ENCODE measurements at regions not wholly inside any gene's neighbourhood (a gene's known extent, or its start where the extent isn't known, plus 50 kb on each side); places are given as distances from the start of the nearest gene placed in this dataset.
"Not testable (repeated sequence)": the region's sequence is repeated elsewhere in the genome, so short reads cannot be mapped to it uniquely, and the experiment has no call there.

GRCh38 chr4:107439401-107439800 lies 280.6 kb downstream of the PAPSS1 start:
- no peak for TF ChIP-seq CTCF (IDR thresholded peaks at IDR 0.05; ENCODE audit: borderline replicate concordance, extremely low read depth, insufficient read depth)
- intact Hi-C loops (cut with DNase I) = no loop called here
- no peak for DNase-seq
- Histone ChIP-seq H3K27me3 (ENCODE audit: control insufficient read depth, insufficient read depth, low read length) (no peaks in the 10 kb centered on the region), H3K9ac (ENCODE audit: low read length in 3 of 3) (no peak overlapping the region), H3K4me1 (ENCODE audit: control insufficient read depth in 2 of 3, insufficient read depth in 2 of 3, low read depth in 1 of 3, low read length in 3 of 3) (no peaks in the 10 kb centered on the region), H3K4me3 (ENCODE audit: low read length in 3 of 3) (no peak overlapping the region), H3K9me3 (ENCODE audit: control insufficient read depth in 2 of 3, insufficient read depth in 1 of 3, low read length in 3 of 3) (no peaks in the 10 kb centered on the region), H3K27ac (ENCODE audit: low read depth in 2 of 2, low read length in 2 of 2) (no peak overlapping the region), H3K36me3 (ENCODE audit: control insufficient read depth in 2 of 3, insufficient read depth in 3 of 3, low read length in 3 of 3) (no peaks in the 10 kb centered on the region)
- no peak for FAIRE-seq

DNA sequence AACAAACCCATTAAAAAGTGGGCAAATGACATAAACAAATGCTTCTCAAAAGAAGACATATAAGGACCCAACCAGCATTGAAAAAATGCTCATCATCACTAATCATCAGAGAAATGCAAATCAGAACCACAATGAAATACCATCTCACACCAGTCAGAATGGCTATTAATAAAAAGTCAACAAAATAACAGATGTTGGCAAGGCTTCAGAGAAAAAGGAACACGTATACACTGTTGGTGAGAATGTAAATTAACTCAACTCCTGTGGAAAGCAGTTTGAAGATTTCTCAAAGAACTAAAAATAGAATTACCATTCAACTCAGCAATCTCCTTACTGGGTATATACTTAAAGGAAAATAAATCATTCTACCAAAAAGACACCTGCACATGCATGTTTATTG lies 283.6 kb downstream of the PAPSS1 start:
- H3K36me3 ChIP-seq (ENCODE audit: control insufficient read depth in 2 of 3, insufficient read depth in 3 of 3, low read length in 3 of 3); FAIRE-seq; H3K9me3 ChIP-seq (ENCODE audit: control insufficient read depth in 2 of 3, insufficient read depth in 1 of 3, low read length in 3 of 3); intact Hi-C loops (cut with DNase I); DNase-seq; H3K27ac ChIP-seq (ENCODE audit: low read depth in 2 of 2, low read length in 2 of 2); H3K4me1 ChIP-seq (ENCODE audit: control insufficient read depth in 2 of 3, insufficient read depth in 2 of 3, low read depth in 1 of 3, low read length in 3 of 3); H3K27me3 ChIP-seq (ENCODE audit: control insufficient read depth, insufficient read depth, low read length); H3K4me3 ChIP-seq (ENCODE audit: low read length in 3 of 3); H3K9ac ChIP-seq (ENCODE audit: low read length in 3 of 3): not testable (repeated sequence)

DNA sequence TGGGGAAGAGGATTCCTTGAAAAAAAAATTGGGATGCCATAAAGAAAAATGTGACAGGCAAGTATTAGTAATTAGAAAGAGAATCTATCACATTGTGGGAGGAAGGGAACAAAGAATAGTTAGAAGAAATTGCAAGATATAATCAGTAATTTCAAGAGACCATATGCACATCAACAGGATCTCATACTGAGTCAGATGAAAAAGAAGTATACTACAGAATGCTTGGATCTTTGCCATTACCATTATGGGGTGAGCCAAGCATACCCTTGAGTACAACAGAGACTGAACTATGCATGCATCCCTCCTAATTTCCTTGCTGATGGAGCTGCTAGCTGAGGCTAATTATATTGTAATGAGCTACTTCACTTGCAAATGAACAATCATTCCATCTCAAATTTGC lies 287.6 kb downstream of the PAPSS1 start:
- H3K4me1 ChIP-seq (ENCODE audit: control insufficient read depth in 2 of 3, insufficient read depth in 2 of 3, low read depth in 1 of 3, low read length in 3 of 3) = no peaks in the 10 kb centered on the region
- intact Hi-C loops (cut with DNase I) = no loop called here
- no peak overlapping the region for H3K27ac ChIP-seq (ENCODE audit: low read depth in 2 of 2, low read length in 2 of 2)
- no peaks in the 10 kb centered on the region for H3K27me3 ChIP-seq (ENCODE audit: control insufficient read depth, insufficient read depth, low read length)
- FAIRE-seq = no peak
- DNase-seq = no peak
- no peak for TF ChIP-seq CTCF (IDR thresholded peaks at IDR 0.05; ENCODE audit: borderline replicate concordance, extremely low read depth, insufficient read depth)
- H3K9ac ChIP-seq (ENCODE audit: low read length in 3 of 3) = no peak overlapping the region
- no peaks in the 10 kb centered on the region for H3K9me3 ChIP-seq (ENCODE audit: control insufficient read depth in 2 of 3, insufficient read depth in 1 of 3, low read length in 3 of 3)
- no peak overlapping the region for H3K4me3 ChIP-seq (ENCODE audit: low read length in 3 of 3)
- no peaks in the 10 kb centered on the region for H3K36me3 ChIP-seq (ENCODE audit: control insufficient read depth in 2 of 3, insufficient read depth in 3 of 3, low read length in 3 of 3)

GRCh38 chr4:107423677-107424405 lies 296.2 kb downstream of the PAPSS1 start:
- DNase-seq (no peak), FAIRE-seq (no peak)
- Histone ChIP-seq H3K27me3 (ENCODE audit: control insufficient read depth, insufficient read depth, low read length) (no peaks in the 10 kb centered on the region), H3K9ac (ENCODE audit: low read length in 3 of 3) (no peak overlapping the region), H3K9me3 (ENCODE audit: control insufficient read depth in 2 of 3, insufficient read depth in 1 of 3, low read length in 3 of 3) (no peaks in the 10 kb centered on the region), H3K36me3 (ENCODE audit: control insufficient read depth in 2 of 3, insufficient read depth in 3 of 3, low read length in 3 of 3) (no peaks in the 10 kb centered on the region), H3K4me1 (ENCODE audit: control insufficient read depth in 2 of 3, insufficient read depth in 2 of 3, low read depth in 1 of 3, low read length in 3 of 3) (no peaks in the 10 kb centered on the region), H3K27ac (ENCODE audit: low read depth in 2 of 2, low read length in 2 of 2) (no peak overlapping the region), H3K4me3 (ENCODE audit: low read length in 3 of 3) (no peak overlapping the region)
- intact Hi-C loops (cut with DNase I) = no loop called here
- TF ChIP-seq CTCF (IDR thresholded peaks at IDR 0.05; ENCODE audit: borderline replicate concordance, extremely low read depth, insufficient read depth) = no peak

- FAIRE-seq; H3K36me3 ChIP-seq (ENCODE audit: control insufficient read depth in 2 of 3, insufficient read depth in 3 of 3, low read length in 3 of 3); H3K9me3 ChIP-seq (ENCODE audit: control insufficient read depth in 2 of 3, insufficient read depth in 1 of 3, low read length in 3 of 3); H3K27ac ChIP-seq (ENCODE audit: low read depth in 2 of 2, low read length in 2 of 2); DNase-seq; intact Hi-C loops (cut with DNase I); H3K9ac ChIP-seq (ENCODE audit: low read length in 3 of 3); H3K4me3 ChIP-seq (ENCODE audit: low read length in 3 of 3); H3K27me3 ChIP-seq (ENCODE audit: control insufficient read depth, insufficient read depth, low read length); H3K4me1 ChIP-seq (ENCODE audit: control insufficient read depth in 2 of 3, insufficient read depth in 2 of 3, low read depth in 1 of 3, low read length in 3 of 3): not testable (repeated sequence)
These were observed 300.5 kb downstream of the PAPSS1 start for GRCh38 chr4:107419536-107419935.

Measured in kidney (tissue), 13 donors.